Upper lobe of right lung (tissue), 1 donor: ENCODE measurements at regions not wholly inside any gene's neighbourhood (a gene's known extent, or its start where the extent isn't known, plus 50 kb on each side); places are given as distances from the start of the nearest gene placed in this dataset.
"Not testable (repeated sequence)": the region's sequence is repeated elsewhere in the genome, so short reads cannot be mapped to it uniquely, and the experiment has no call there.

ENCODE experiments used
- ATAC-seq: fragments of 200-7000 bp; cut with Tn5 transposase; one replicate; pipeline ENCODE4 v1.9.1; 2020; ENCODE audit warnings: mild to moderate bottlenecking, moderate library complexity
- DNase-seq: peaks from one replicate; pipeline ENCODE4 v3.0.0-alpha.2; 2020
- H3K27ac ChIP-seq: fragments of 200-600 bp; one replicate; pipeline ENCODE4 v1.8.0; 2022
- H3K27me3 ChIP-seq: fragments of 200-600 bp; one replicate; pipeline ENCODE4 v1.8.0; 2022; ENCODE audit warnings: mild to moderate bottlenecking
- H3K36me3 ChIP-seq: fragments of 200-600 bp; one replicate; pipeline ENCODE4 v1.8.0; 2022
- H3K4me1 ChIP-seq: fragments of 200-600 bp; one replicate; pipeline ENCODE4 v1.8.0; 2022
- H3K4me3 ChIP-seq: fragments of 200-600 bp; one replicate; pipeline ENCODE4 v1.8.0; 2022; ENCODE audit warnings: mild to moderate bottlenecking
- H3K9me3 ChIP-seq: fragments of 200-600 bp; one replicate; pipeline ENCODE4 v1.8.0; 2022
- CTCF ChIP-seq: fragments of 200-600 bp; IDR thresholded peaks from one replicate; pipeline ENCODE4 v1.8.0; 2022; ENCODE audit warnings: antibody characterized with exemption
- intact Hi-C: fragments of 100-400 bp; cut with DNase I; formaldehyde crosslinking; loops from one replicate; pipeline ENCODE4 v1.11.0; 2022
- donor health status: DM: no; HTN: yes; CAD: no; lungs with severe emphysema.

- H3K27me3 ChIP-seq = no peaks in the 10 kb centered on the region
- ATAC-seq (no peak), DNase-seq (no peak)
- no peak for TF ChIP-seq CTCF
- H3K27ac ChIP-seq = no peak overlapping the region
- H3K4me3 ChIP-seq = no peak overlapping the region
- no peaks in the 10 kb centered on the region for H3K4me1 ChIP-seq
- intact Hi-C loops = no loop called here
- H3K36me3 ChIP-seq = no peaks in the 10 kb centered on the region
- no peaks in the 10 kb centered on the region for H3K9me3 ChIP-seq
Measured at GRCh38 chr13:19123502-19123901, 58.1 kb downstream of the TUBA3C start.

- Histone ChIP-seq H3K4me3 (no peak overlapping the region), H3K36me3 (no peaks in the 10 kb centered on the region), H3K4me1 (no peaks in the 10 kb centered on the region), H3K27ac (no peak overlapping the region), H3K27me3 (no peaks in the 10 kb centered on the region), H3K9me3 (no peaks in the 10 kb centered on the region)
- TF ChIP-seq CTCF = no peak
- no peak for DNase-seq
- ATAC-seq = no peak
- intact Hi-C loops = no loop called here
Measured at GRCh38 chr13:19117913-19118739, 63.5 kb downstream of the TUBA3C start.

- H3K27ac ChIP-seq, H3K9me3 ChIP-seq, DNase-seq, ATAC-seq, H3K4me1 ChIP-seq, intact Hi-C loops, H3K27me3 ChIP-seq, H3K36me3 ChIP-seq: not testable (repeated sequence)
- peak overlapping the region; percentile 25 for H3K4me3 ChIP-seq
Measured at GRCh38 chr13:19109225-19109624, 72.4 kb downstream of the TUBA3C start.

- no peak for TF ChIP-seq CTCF
- H3K9me3 ChIP-seq = no peaks in the 10 kb centered on the region
- H3K4me1 ChIP-seq = no peaks in the 10 kb centered on the region
- H3K27ac ChIP-seq = no peak overlapping the region
- no peak for DNase-seq
- H3K4me3 ChIP-seq = no peak overlapping the region
- no peaks in the 10 kb centered on the region for H3K27me3 ChIP-seq
- no peaks in the 10 kb centered on the region for H3K36me3 ChIP-seq
- intact Hi-C loops = no loop called here
- no peak for ATAC-seq
Measured at GRCh38 chr13:19103140-19103539, 78.5 kb downstream of the TUBA3C start.

GRCh38 chr13:19093369-19093768, 88.3 kb downstream of the TUBA3C start:
- TF ChIP-seq CTCF = no peak
- H3K36me3 ChIP-seq = no peaks in the 10 kb centered on the region
- no peak overlapping the region for H3K4me3 ChIP-seq
- no peak overlapping the region for H3K27ac ChIP-seq
- no peak for ATAC-seq
- DNase-seq = no peak
- intact Hi-C loops = no loop called here
- no peaks in the 10 kb centered on the region for H3K4me1 ChIP-seq
- H3K27me3 ChIP-seq = no peaks in the 10 kb centered on the region
- H3K9me3 ChIP-seq = no peaks in the 10 kb centered on the region

- no peak for TF ChIP-seq CTCF
- ATAC-seq (no peak), DNase-seq (no peak)
- Histone ChIP-seq H3K36me3 (no peaks in the 10 kb centered on the region), H3K4me1 (no peaks in the 10 kb centered on the region), H3K27me3 (no peaks in the 10 kb centered on the region), H3K27ac (no peak overlapping the region), H3K4me3 (no peak overlapping the region), H3K9me3 (no peaks in the 10 kb centered on the region)
- intact Hi-C loops = no loop called here
Measured at GRCh38 chr13:19090495-19090894, 91.1 kb downstream of the TUBA3C start.
